ENCODE measurements at regions not wholly inside any gene's neighbourhood (a gene's known extent, or its start where the extent isn't known, plus 50 kb on each side); places are given as distances from the start of the nearest gene placed in this dataset.

GRCh38 chr2:105597806-105598803, 146.6 kb upstream of the NCK2 start:
- no peaks in the 10 kb centered on the region for H3K9me3 Mint-ChIP-seq

GRCh38 chr2:105597011-105597805, 147.5 kb upstream of the NCK2 start:
- Mint-ChIP-seq H3K9me3 (no peaks in the 10 kb centered on the region), H3K36me3 (no peaks in the 10 kb centered on the region), H3K4me3 (no peak overlapping the region), H3K27me3 (no peaks in the 10 kb centered on the region), H3K4me1 (peaks cover 20% of the 10 kb centered on the region), H3K27ac (peak overlapping the region; percentile 44)
- no peak for DNase-seq

More at GRCh38 chr2:105597806-105598803, 146.6 kb upstream of the NCK2 start:
- H3K27ac Mint-ChIP-seq = no peak overlapping the region
- no peaks in the 10 kb centered on the region for H3K27me3 Mint-ChIP-seq
- H3K4me3 Mint-ChIP-seq = no peak overlapping the region
- no peaks in the 10 kb centered on the region for H3K36me3 Mint-ChIP-seq
- H3K4me1 Mint-ChIP-seq = peaks cover 20% of the 10 kb centered on the region
- DNase-seq = no peak

- no peaks in the 10 kb centered on the region for H3K27me3 Mint-ChIP-seq
- no peak for DNase-seq
- peaks cover 20% of the 10 kb centered on the region for H3K4me1 Mint-ChIP-seq
- no peaks in the 10 kb centered on the region for H3K9me3 Mint-ChIP-seq
- no peaks in the 10 kb centered on the region for H3K36me3 Mint-ChIP-seq
- H3K4me3 Mint-ChIP-seq = no peak overlapping the region
- H3K27ac Mint-ChIP-seq = no peak overlapping the region
Observed at GRCh38 chr2:105596411-105596921, 148.2 kb upstream of the NCK2 start.

GRCh38 chr2:105595536-105595935, 149.2 kb upstream of the NCK2 start:
- H3K27me3 Mint-ChIP-seq = no peaks in the 10 kb centered on the region
- no peak overlapping the region for H3K27ac Mint-ChIP-seq
- peaks cover 20% of the 10 kb centered on the region for H3K4me1 Mint-ChIP-seq
- H3K4me3 Mint-ChIP-seq = no peak overlapping the region
- H3K36me3 Mint-ChIP-seq = no peaks in the 10 kb centered on the region
- DNase-seq = peak; percentile 18
- H3K9me3 Mint-ChIP-seq = peaks cover 1% of the 10 kb centered on the region

- Mint-ChIP-seq H3K27ac (no peak overlapping the region), H3K4me1 (peaks cover 14% of the 10 kb centered on the region), H3K36me3 (peaks cover 5% of the 10 kb centered on the region), H3K9me3 (peaks cover 12% of the 10 kb centered on the region), H3K27me3 (no peaks in the 10 kb centered on the region), H3K4me3 (no peak overlapping the region)
- DNase-seq = no peak
Observed at GRCh38 chr2:105593221-105593967, 151.3 kb upstream of the NCK2 start.

- DNase-seq = no peak
- Mint-ChIP-seq H3K9me3 (peaks cover 20% of the 10 kb centered on the region), H3K4me3 (no peak overlapping the region), H3K27me3 (no peaks in the 10 kb centered on the region), H3K36me3 (peaks cover 12% of the 10 kb centered on the region), H3K4me1 (peaks cover 6% of the 10 kb centered on the region), H3K27ac (no peak overlapping the region)
Observed at GRCh38 chr2:105592288-105592687, 152.4 kb upstream of the NCK2 start.

GRCh38 chr2:105590780-105591660, 153.7 kb upstream of the NCK2 start:
- H3K9me3 Mint-ChIP-seq = peaks cover 20% of the 10 kb centered on the region
- H3K4me3 Mint-ChIP-seq = no peak overlapping the region
- peaks cover 12% of the 10 kb centered on the region for H3K36me3 Mint-ChIP-seq
- peaks cover 2% of the 10 kb centered on the region for H3K4me1 Mint-ChIP-seq
- DNase-seq = no peak
- H3K27me3 Mint-ChIP-seq = no peaks in the 10 kb centered on the region
- no peak overlapping the region for H3K27ac Mint-ChIP-seq

- H3K36me3 Mint-ChIP-seq = peaks cover 15% of the 10 kb centered on the region
- DNase-seq = no peak
- no peaks in the 10 kb centered on the region for H3K27me3 Mint-ChIP-seq
- no peak overlapping the region for H3K4me3 Mint-ChIP-seq
- H3K4me1 Mint-ChIP-seq = peaks cover 15% of the 10 kb centered on the region
- H3K27ac Mint-ChIP-seq = no peak overlapping the region
- peaks cover 20% of the 10 kb centered on the region for H3K9me3 Mint-ChIP-seq
Observed at GRCh38 chr2:105588581-105588980, 156.1 kb upstream of the NCK2 start.

GRCh38 chr2:105587637-105588036, 157.1 kb upstream of the NCK2 start:
- DNase-seq = no peak
- Mint-ChIP-seq H3K36me3 (peaks cover 15% of the 10 kb centered on the region), H3K27me3 (no peaks in the 10 kb centered on the region), H3K9me3 (peaks cover 20% of the 10 kb centered on the region), H3K27ac (no peak overlapping the region), H3K4me1 (peaks cover 24% of the 10 kb centered on the region), H3K4me3 (no peak overlapping the region)

- no peaks in the 10 kb centered on the region for H3K27me3 Mint-ChIP-seq
- H3K4me3 Mint-ChIP-seq = no peak overlapping the region
- H3K36me3 Mint-ChIP-seq = peaks cover 11% of the 10 kb centered on the region
- H3K27ac Mint-ChIP-seq = peak overlapping the region; percentile 6
- no peak for DNase-seq
- peaks cover 16% of the 10 kb centered on the region for H3K9me3 Mint-ChIP-seq
- peaks cover 26% of the 10 kb centered on the region for H3K4me1 Mint-ChIP-seq
Observed at GRCh38 chr2:105584435-105585010, 160.2 kb upstream of the NCK2 start.

GRCh38 chr2:105582952-105583660, 161.6 kb upstream of the NCK2 start:
- H3K4me3 Mint-ChIP-seq = no peak overlapping the region
- peaks cover 9% of the 10 kb centered on the region for H3K36me3 Mint-ChIP-seq
- peaks cover 26% of the 10 kb centered on the region for H3K4me1 Mint-ChIP-seq
- no peak overlapping the region for H3K27ac Mint-ChIP-seq
- H3K27me3 Mint-ChIP-seq = no peaks in the 10 kb centered on the region
- no peak for DNase-seq
- H3K9me3 Mint-ChIP-seq = peaks cover 6% of the 10 kb centered on the region

GRCh38 chr2:105581555-105581944, 163.2 kb upstream of the NCK2 start:
- Mint-ChIP-seq H3K9me3 (no peaks in the 10 kb centered on the region), H3K27me3 (no peaks in the 10 kb centered on the region), H3K27ac (no peak overlapping the region), H3K4me1 (peaks cover 29% of the 10 kb centered on the region), H3K36me3 (peaks cover 2% of the 10 kb centered on the region), H3K4me3 (no peak overlapping the region)
- DNase-seq = no peak

- Mint-ChIP-seq H3K4me3 (no peak overlapping the region), H3K27ac (no peak overlapping the region), H3K4me1 (peaks cover 33% of the 10 kb centered on the region), H3K27me3 (no peaks in the 10 kb centered on the region), H3K9me3 (no peaks in the 10 kb centered on the region), H3K36me3 (peaks cover 2% of the 10 kb centered on the region)
- no peak for DNase-seq
Observed at GRCh38 chr2:105580870-105581554, 163.7 kb upstream of the NCK2 start.

Measured in activated naive CD8-positive, alpha-beta T cell treated with anti-CD3 and anti-CD28 coated beads for 36 hours (primary cell).